GM12878 (cell line): ENCODE measurements at regions not wholly inside any gene's neighbourhood (a gene's known extent, or its start where the extent isn't known, plus 50 kb on each side); places are given as distances from the start of the nearest gene placed in this dataset.

Source experiments
- ASH2L ChIP-seq: fragments of 300-600, 200-600 bp; sonication (generic); IDR thresholded peaks from 2 replicates; pipeline ENCODE4 v1.6.1; 2017; ENCODE audit warnings: low read depth, mild to moderate bottlenecking, borderline replicate concordance
- BACH1 ChIP-seq: fragments of 450-650 bp; IDR thresholded peaks from 2 replicates; pipeline ENCODE4 v1.6.1; 2017; ENCODE audit warnings: mild to moderate bottlenecking, borderline replicate concordance
- BHLHE40 ChIP-seq, 2 experiments: fragments of 450-650 bp in 1 of 2; IDR thresholded peaks; 2 replicates each; pipeline ENCODE4 v1.6.1; 2011 to 2017; ENCODE audit warnings: low read depth in 2 of 2, borderline replicate concordance in 1 of 2, improper control_type of control experiment in 1 of 2, low read length in 1 of 2, mild to moderate bottlenecking in 1 of 2
- EGR1 ChIP-seq, 2 experiments: IDR thresholded peaks; 1 replicate in 1 of 2; 2 replicates in 1 of 2; pipeline ENCODE4 v1.6.1; 2011 to 2012; ENCODE audit warnings: low read depth in 2 of 2, low read length in 2 of 2, borderline replicate concordance in 1 of 2, mild to moderate bottlenecking in 1 of 2, moderate library complexity in 1 of 2
- GATAD2B ChIP-seq: fragments of 450-650 bp; conservative IDR thresholded peaks from 2 replicates; pipeline ENCODE4 v1.6.1; 2017; ENCODE audit warnings: low read depth, mild to moderate bottlenecking, moderate library complexity
- HDAC6 ChIP-seq: fragments of 200-600 bp; sonication (generic); IDR thresholded peaks from one replicate; pipeline ENCODE4 v1.8.0; 2017; ENCODE audit warnings: antibody characterized with exemption; ENCODE audit not compliant: unreplicated experiment
- JUNB ChIP-seq: IDR thresholded peaks from 2 replicates; pipeline ENCODE4 v1.6.1; 2016; ENCODE audit warnings: antibody characterized with exemption, mild to moderate bottlenecking
- JUND ChIP-seq: IDR thresholded peaks from 2 replicates; pipeline ENCODE4 v1.6.1; 2012; ENCODE audit warnings: low read depth, mild to moderate bottlenecking, low read length, improper control_type of control experiment, moderate library complexity
- MXI1 ChIP-seq: fragments of 150-350 bp; IDR thresholded peaks from 2 replicates; pipeline ENCODE4 v1.6.1; 2011; ENCODE audit warnings: low read depth, mild to moderate bottlenecking, inconsistent platforms, low read length, improper control_type of control experiment
- MYC ChIP-seq: IDR thresholded peaks from 2 replicates; pipeline ENCODE4 v1.6.1; 2011; ENCODE audit warnings: mild to moderate bottlenecking, low read length, moderate library complexity, inconsistent platforms; ENCODE audit not compliant: insufficient read depth, insufficient replicate concordance, insufficient read length, severe bottlenecking
- PAX5 ChIP-seq: IDR thresholded peaks from 2 replicates; pipeline ENCODE4 v1.6.1; 2011; ENCODE audit warnings: low read depth, low read length, borderline replicate concordance
- POLR2A ChIP-seq: IDR thresholded peaks from 2 replicates; pipeline ENCODE4 v1.6.1; 2011; ENCODE audit warnings: low read depth, mild to moderate bottlenecking, low read length
- RFX5 ChIP-seq: IDR thresholded peaks from 2 replicates; pipeline ENCODE4 v1.6.1; 2011; ENCODE audit warnings: low read depth, low read length, improper control_type of control experiment
- SMAD5 ChIP-seq: IDR thresholded peaks from 2 replicates; pipeline ENCODE4 v1.6.1; 2016; ENCODE audit warnings: antibody characterized with exemption, low read depth
- STAT1 ChIP-seq: fragments of 450-650 bp; conservative IDR thresholded peaks from 2 replicates; pipeline ENCODE4 v1.6.1; 2014; ENCODE audit warnings: antibody characterized with exemption, mild to moderate bottlenecking
- TF ChIP-seq, protein P1 (sequence below): fragments of 450-650 bp; IDR thresholded peaks from 2 replicates; pipeline ENCODE4 v1.6.1; 2017; ENCODE audit warnings: mild to moderate bottlenecking, low read depth, inconsistent platforms; ENCODE audit not compliant: poor library complexity, severe bottlenecking
- TF ChIP-seq, protein P2 (sequence below): fragments of 450-650 bp; IDR thresholded peaks from 2 replicates; pipeline ENCODE4 v1.6.1; 2016; ENCODE audit warnings: mild to moderate bottlenecking
- TF ChIP-seq, protein P3 (sequence below): fragments of 450-650 bp; IDR thresholded peaks from 2 replicates; pipeline ENCODE4 v1.6.1; 2017; ENCODE audit warnings: mild to moderate bottlenecking, moderate library complexity
- TF ChIP-seq, protein P4 (sequence below): IDR thresholded peaks from 2 replicates; pipeline ENCODE4 v1.6.1; 2012; ENCODE audit warnings: mild to moderate bottlenecking, low read depth, low read length

DNA sequence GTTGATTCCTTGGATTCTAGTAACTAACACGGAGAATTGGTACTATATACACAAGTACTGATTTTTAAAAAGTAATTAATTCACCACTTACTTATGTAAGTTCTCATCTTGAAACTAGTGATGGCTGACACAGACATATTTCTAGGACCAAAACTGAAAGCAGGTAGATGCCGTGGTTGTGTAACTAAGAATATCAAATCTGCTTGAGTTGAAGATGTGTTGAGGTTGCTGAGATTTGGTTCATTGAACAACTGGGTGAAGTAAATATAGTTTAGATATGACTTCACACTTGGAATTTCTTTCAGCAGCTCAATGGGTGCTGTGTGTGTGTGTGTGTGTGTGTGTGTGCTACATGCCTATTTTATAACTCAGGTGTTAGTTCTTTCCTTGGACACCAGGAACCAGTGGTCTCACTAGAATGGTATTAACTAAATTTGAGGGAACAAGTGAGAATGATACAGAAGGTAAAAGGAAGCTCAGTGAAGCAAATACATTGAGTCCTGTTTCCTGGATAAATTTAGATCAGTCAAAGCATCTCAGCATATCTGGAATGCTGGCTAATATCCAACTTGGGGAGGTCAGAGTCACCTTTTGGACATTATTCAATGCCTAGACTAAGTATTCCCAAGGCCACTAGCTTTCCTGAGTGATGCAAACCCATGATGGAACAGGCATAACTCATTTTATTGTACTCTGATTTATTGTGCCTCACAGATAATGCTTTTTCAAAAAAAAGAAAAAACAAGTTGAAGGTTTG, 110.7 kb upstream of the ZEB2 start (continued):
- TF ChIP-seq EGR1 (IDR thresholded peaks at IDR 0.05; ENCODE audit: borderline replicate concordance in 1 of 2, low read depth in 2 of 2, low read length in 2 of 2) (no peak), JUND (no peak), SMAD5 (no peak), ASH2L (no peak), GATAD2B (no peak), BACH1 (no peak), BHLHE40 (IDR thresholded peaks at IDR 0.05; ENCODE audit: borderline replicate concordance in 1 of 2, low read depth in 2 of 2, low read length in 1 of 2) (no peak), PAX5 (peak; percentile 52; the same call in 1 of the 2 replicates), STAT1 (no peak), HDAC6 (no peak), RFX5 (no peak), JUNB (no peak; the same call in 1 of the 2 replicates), MYC (no peak), MXI1 (no peak), POLR2A (no peak)
- TF ChIP-seq, protein P1, sequence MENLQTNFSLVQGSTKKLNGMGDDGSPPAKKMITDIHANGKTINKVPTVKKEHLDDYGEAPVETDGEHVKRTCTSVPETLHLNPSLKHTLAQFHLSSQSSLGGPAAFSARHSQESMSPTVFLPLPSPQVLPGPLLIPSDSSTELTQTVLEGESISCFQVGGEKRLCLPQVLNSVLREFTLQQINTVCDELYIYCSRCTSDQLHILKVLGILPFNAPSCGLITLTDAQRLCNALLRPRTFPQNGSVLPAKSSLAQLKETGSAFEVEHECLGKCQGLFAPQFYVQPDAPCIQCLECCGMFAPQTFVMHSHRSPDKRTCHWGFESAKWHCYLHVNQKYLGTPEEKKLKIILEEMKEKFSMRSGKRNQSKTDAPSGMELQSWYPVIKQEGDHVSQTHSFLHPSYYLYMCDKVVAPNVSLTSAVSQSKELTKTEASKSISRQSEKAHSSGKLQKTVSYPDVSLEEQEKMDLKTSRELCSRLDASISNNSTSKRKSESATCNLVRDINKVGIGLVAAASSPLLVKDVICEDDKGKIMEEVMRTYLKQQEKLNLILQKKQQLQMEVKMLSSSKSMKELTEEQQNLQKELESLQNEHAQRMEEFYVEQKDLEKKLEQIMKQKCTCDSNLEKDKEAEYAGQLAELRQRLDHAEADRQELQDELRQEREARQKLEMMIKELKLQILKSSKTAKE, result no peak
- TF ChIP-seq, protein P2, sequence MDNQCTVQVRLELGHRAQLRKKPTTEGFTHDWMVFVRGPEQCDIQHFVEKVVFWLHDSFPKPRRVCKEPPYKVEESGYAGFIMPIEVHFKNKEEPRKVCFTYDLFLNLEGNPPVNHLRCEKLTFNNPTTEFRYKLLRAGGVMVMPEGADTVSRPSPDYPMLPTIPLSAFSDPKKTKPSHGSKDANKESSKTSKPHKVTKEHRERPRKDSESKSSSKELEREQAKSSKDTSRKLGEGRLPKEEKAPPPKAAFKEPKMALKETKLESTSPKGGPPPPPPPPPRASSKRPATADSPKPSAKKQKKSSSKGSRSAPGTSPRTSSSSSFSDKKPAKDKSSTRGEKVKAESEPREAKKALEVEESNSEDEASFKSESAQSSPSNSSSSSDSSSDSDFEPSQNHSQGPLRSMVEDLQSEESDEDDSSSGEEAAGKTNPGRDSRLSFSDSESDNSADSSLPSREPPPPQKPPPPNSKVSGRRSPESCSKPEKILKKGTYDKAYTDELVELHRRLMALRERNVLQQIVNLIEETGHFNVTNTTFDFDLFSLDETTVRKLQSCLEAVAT, result no peak
- TF ChIP-seq, protein P3, sequence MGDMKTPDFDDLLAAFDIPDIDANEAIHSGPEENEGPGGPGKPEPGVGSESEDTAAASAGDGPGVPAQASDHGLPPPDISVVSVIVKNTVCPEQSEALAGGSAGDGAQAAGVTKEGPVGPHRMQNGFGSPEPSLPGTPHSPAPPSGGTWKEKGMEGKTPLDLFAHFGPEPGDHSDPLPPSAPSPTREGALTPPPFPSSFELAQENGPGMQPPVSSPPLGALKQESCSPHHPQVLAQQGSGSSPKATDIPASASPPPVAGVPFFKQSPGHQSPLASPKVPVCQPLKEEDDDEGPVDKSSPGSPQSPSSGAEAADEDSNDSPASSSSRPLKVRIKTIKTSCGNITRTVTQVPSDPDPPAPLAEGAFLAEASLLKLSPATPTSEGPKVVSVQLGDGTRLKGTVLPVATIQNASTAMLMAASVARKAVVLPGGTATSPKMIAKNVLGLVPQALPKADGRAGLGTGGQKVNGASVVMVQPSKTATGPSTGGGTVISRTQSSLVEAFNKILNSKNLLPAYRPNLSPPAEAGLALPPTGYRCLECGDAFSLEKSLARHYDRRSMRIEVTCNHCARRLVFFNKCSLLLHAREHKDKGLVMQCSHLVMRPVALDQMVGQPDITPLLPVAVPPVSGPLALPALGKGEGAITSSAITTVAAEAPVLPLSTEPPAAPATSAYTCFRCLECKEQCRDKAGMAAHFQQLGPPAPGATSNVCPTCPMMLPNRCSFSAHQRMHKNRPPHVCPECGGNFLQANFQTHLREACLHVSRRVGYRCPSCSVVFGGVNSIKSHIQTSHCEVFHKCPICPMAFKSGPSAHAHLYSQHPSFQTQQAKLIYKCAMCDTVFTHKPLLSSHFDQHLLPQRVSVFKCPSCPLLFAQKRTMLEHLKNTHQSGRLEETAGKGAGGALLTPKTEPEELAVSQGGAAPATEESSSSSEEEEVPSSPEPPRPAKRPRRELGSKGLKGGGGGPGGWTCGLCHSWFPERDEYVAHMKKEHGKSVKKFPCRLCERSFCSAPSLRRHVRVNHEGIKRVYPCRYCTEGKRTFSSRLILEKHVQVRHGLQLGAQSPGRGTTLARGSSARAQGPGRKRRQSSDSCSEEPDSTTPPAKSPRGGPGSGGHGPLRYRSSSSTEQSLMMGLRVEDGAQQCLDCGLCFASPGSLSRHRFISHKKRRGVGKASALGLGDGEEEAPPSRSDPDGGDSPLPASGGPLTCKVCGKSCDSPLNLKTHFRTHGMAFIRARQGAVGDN, result no peak
- TF ChIP-seq, protein P4, sequence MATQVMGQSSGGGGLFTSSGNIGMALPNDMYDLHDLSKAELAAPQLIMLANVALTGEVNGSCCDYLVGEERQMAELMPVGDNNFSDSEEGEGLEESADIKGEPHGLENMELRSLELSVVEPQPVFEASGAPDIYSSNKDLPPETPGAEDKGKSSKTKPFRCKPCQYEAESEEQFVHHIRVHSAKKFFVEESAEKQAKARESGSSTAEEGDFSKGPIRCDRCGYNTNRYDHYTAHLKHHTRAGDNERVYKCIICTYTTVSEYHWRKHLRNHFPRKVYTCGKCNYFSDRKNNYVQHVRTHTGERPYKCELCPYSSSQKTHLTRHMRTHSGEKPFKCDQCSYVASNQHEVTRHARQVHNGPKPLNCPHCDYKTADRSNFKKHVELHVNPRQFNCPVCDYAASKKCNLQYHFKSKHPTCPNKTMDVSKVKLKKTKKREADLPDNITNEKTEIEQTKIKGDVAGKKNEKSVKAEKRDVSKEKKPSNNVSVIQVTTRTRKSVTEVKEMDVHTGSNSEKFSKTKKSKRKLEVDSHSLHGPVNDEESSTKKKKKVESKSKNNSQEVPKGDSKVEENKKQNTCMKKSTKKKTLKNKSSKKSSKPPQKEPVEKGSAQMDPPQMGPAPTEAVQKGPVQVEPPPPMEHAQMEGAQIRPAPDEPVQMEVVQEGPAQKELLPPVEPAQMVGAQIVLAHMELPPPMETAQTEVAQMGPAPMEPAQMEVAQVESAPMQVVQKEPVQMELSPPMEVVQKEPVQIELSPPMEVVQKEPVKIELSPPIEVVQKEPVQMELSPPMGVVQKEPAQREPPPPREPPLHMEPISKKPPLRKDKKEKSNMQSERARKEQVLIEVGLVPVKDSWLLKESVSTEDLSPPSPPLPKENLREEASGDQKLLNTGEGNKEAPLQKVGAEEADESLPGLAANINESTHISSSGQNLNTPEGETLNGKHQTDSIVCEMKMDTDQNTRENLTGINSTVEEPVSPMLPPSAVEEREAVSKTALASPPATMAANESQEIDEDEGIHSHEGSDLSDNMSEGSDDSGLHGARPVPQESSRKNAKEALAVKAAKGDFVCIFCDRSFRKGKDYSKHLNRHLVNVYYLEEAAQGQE, result no peak
